DOHH2 (cell line): ENCODE measurements at regions not wholly inside any gene's neighbourhood (a gene's known extent, or its start where the extent isn't known, plus 50 kb on each side); places are given as distances from the start of the nearest gene placed in this dataset.

Experiments
- H3F3A ChIP-seq: fragments of 200-600 bp; sonication (generic), shearing (Covaris generic); 2 replicates; pipeline ENCODE4 v1.6.0; 2016; ENCODE audit warnings: antibody characterized with exemption, mild to moderate bottlenecking; ENCODE audit not compliant: control insufficient read depth, insufficient read depth
- H3K27ac ChIP-seq: fragments of 200-600 bp; sonication (generic); 2 replicates; pipeline ENCODE4 v1.5.1; 2014; ENCODE audit warnings: low read depth, mild to moderate bottlenecking, low read length, moderate library complexity
- H3K27me3 ChIP-seq: fragments of 200-600 bp; sonication (generic); 2 replicates; pipeline ENCODE4 v1.6.1; 2014; ENCODE audit warnings: mild to moderate bottlenecking, low read length, mixed read lengths; ENCODE audit not compliant: control insufficient read depth
- H3K36me3 ChIP-seq: fragments of 200-600 bp; sonication (generic); 2 replicates; pipeline ENCODE4 v1.6.1; 2014; ENCODE audit warnings: mild to moderate bottlenecking, low read length, moderate library complexity, mixed read lengths; ENCODE audit not compliant: control insufficient read depth
- H3K4me1 ChIP-seq: fragments of 200-600 bp; sonication (generic); 2 replicates; pipeline ENCODE4 v1.6.1; 2014; ENCODE audit warnings: mild to moderate bottlenecking, low read length, mixed read lengths; ENCODE audit not compliant: control insufficient read depth
- H3K4me2 ChIP-seq: fragments of 200-600 bp; sonication (generic); 2 replicates; pipeline ENCODE4 v1.6.0; 2014; ENCODE audit warnings: mild to moderate bottlenecking, low read length, moderate library complexity
- H3K4me3 ChIP-seq: fragments of 200-600 bp; sonication (generic); 2 replicates; pipeline ENCODE4 v1.5.1; 2014; ENCODE audit warnings: mild to moderate bottlenecking, low read length, mixed read lengths
- H3K79me2 ChIP-seq: fragments of 200-600 bp; sonication (generic); 2 replicates; pipeline ENCODE4 v1.6.1; 2014; ENCODE audit warnings: mild to moderate bottlenecking, low read length, mixed read lengths; ENCODE audit not compliant: control insufficient read depth
- H3K9me2 ChIP-seq: fragments of 200-600 bp; sonication (generic); replicated peaks from 2 replicates; pipeline ENCODE4 v1.6.1; 2014; ENCODE audit warnings: mild to moderate bottlenecking, low read length, mixed read lengths; ENCODE audit not compliant: control insufficient read depth
- H3K9me3 ChIP-seq: fragments of 200-600 bp; sonication (generic); 2 replicates; pipeline ENCODE4 v1.6.1; 2014; ENCODE audit warnings: antibody characterized with exemption, low read length, mixed read lengths; ENCODE audit not compliant: control insufficient read depth, insufficient read depth
- H4K20me1 ChIP-seq: fragments of 200-600 bp; sonication (generic); 2 replicates; pipeline ENCODE4 v1.6.0; 2014; ENCODE audit warnings: low read depth, mild to moderate bottlenecking, antibody characterized with exemption, low read length, moderate library complexity; ENCODE audit not compliant: control insufficient read depth, insufficient read depth
- CTCF ChIP-seq: fragments of 200-600 bp; sonication (generic); IDR thresholded peaks from one replicate; pipeline ENCODE4 v1.5.1; 2014; ENCODE audit warnings: antibody characterized with exemption, mild to moderate bottlenecking, low read depth, low read length; ENCODE audit not compliant: poor library complexity, severe bottlenecking
- EZH2phosphoT487 ChIP-seq: fragments of 200-600 bp; sonication (generic); IDR thresholded peaks from 2 replicates; pipeline ENCODE4 v1.6.1; 2017; ENCODE audit warnings: borderline replicate concordance, mild to moderate bottlenecking, antibody characterized with exemption, low read length, moderate library complexity, mixed read lengths

- Histone ChIP-seq H3K36me3 (no peaks in the 10 kb centered on the region), H3K4me1 (no peaks in the 10 kb centered on the region), H3K79me2 (no peaks in the 10 kb centered on the region), H3K9me3 (no peaks in the 10 kb centered on the region), H4K20me1 (no peaks in the 10 kb centered on the region), H3K4me3 (no peak overlapping the region), H3K9me2 (no peaks in the 10 kb centered on the region), H3K27me3 (no peaks in the 10 kb centered on the region), H3K27ac (no peak overlapping the region), H3F3A (no peaks in the 10 kb centered on the region), H3K4me2 (no peak overlapping the region)
- no peak for TF ChIP-seq CTCF
- TF ChIP-seq EZH2phosphoT487, result no peak
Measured at GRCh38 chr5:167678481-167678880, 613.0 kb upstream of the WWC1 start.

DNA sequence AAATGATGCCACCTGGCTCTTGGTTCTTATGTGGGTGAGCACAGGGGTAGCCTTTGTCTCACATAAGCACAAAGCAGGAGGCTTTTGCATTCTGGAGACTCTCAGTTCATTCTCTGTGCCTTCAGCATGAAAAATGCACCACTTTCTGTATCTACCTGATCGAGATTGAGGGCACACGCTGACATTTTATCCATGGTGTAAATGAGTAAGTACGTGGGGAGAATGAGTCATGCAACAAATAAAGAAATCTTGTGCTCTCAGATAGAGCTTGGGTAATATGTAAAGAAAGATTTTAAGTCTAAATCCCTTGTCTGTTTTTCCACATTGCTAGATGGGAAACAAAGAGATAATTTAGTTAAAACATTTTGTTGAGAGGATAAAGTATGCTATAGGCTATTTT is 607.2 kb upstream of the WWC1 start:
- no peaks in the 10 kb centered on the region for H4K20me1 ChIP-seq
- H3K4me1 ChIP-seq, result no peaks in the 10 kb centered on the region
- no peaks in the 10 kb centered on the region for H3K79me2 ChIP-seq
- no peak overlapping the region for H3K27ac ChIP-seq
- no peaks in the 10 kb centered on the region for H3F3A ChIP-seq
- no peak overlapping the region for H3K4me2 ChIP-seq
- no peaks in the 10 kb centered on the region for H3K9me3 ChIP-seq
- H3K27me3 ChIP-seq, result no peaks in the 10 kb centered on the region
- H3K4me3 ChIP-seq, result no peak overlapping the region
- no peaks in the 10 kb centered on the region for H3K9me2 ChIP-seq
- H3K36me3 ChIP-seq, result no peaks in the 10 kb centered on the region
- TF ChIP-seq CTCF (no peak), EZH2phosphoT487 (no peak)

- H3K27me3 ChIP-seq, result no peaks in the 10 kb centered on the region
- no peaks in the 10 kb centered on the region for H3K9me2 ChIP-seq
- H3K9me3 ChIP-seq, result no peaks in the 10 kb centered on the region
- H3K79me2 ChIP-seq, result no peaks in the 10 kb centered on the region
- no peak overlapping the region for H3K4me2 ChIP-seq
- no peak overlapping the region for H3K4me3 ChIP-seq
- no peak overlapping the region for H3K27ac ChIP-seq
- TF ChIP-seq EZH2phosphoT487, result no peak
- TF ChIP-seq CTCF, result no peak
- no peaks in the 10 kb centered on the region for H4K20me1 ChIP-seq
- no peaks in the 10 kb centered on the region for H3K36me3 ChIP-seq
- no peaks in the 10 kb centered on the region for H3K4me1 ChIP-seq
- no peaks in the 10 kb centered on the region for H3F3A ChIP-seq
Measured at GRCh38 chr5:167688341-167689130, 602.9 kb upstream of the WWC1 start.
